NCI-H2171 (cell line): ENCODE measurements at regions not wholly inside any gene's neighbourhood (a gene's known extent, or its start where the extent isn't known, plus 50 kb on each side); places are given as distances from the start of the nearest gene placed in this dataset.

Experiments used
- DNase-seq: peaks from one replicate; lab custom pipeline; 2025; lab: John Stamatoyannopoulos, UW

GRCh38 chr3:31346542-31346979 is 186.2 kb upstream of the STT3B start:
- no peak for DNase-seq

GRCh38 chr3:31349001-31349748 is 183.6 kb upstream of the STT3B start:
- no peak for DNase-seq

GRCh38 chr3:31350307-31350706 is 182.4 kb upstream of the STT3B start:
- DNase-seq = no peak

- no peak for DNase-seq
Measured at GRCh38 chr3:31352331-31352730, 180.4 kb upstream of the STT3B start.

- DNase-seq = no peak
Measured at GRCh38 chr3:31353166-31353565, 179.6 kb upstream of the STT3B start.

- DNase-seq = no peak
Measured at GRCh38 chr3:31354373-31354772, 178.4 kb upstream of the STT3B start.

GRCh38 chr3:31355807-31356206 is 176.9 kb upstream of the STT3B start:
- no peak for DNase-seq

GRCh38 chr3:31356941-31357340 is 175.8 kb upstream of the STT3B start:
- no peak for DNase-seq

GRCh38 chr3:31357451-31357850 is 175.3 kb upstream of the STT3B start:
- no peak for DNase-seq

- no peak for DNase-seq
Measured at GRCh38 chr3:31358473-31359070, 174.2 kb upstream of the STT3B start.

- DNase-seq = no peak
Measured at GRCh38 chr3:31361371-31362273, 171.1 kb upstream of the STT3B start.

- DNase-seq = no peak
Measured at GRCh38 chr3:31364188-31364587, 168.5 kb upstream of the STT3B start.

GRCh38 chr3:31364711-31365110 is 168.0 kb upstream of the STT3B start:
- no peak for DNase-seq

- no peak for DNase-seq
Measured at GRCh38 chr3:31367518-31367917, 165.2 kb upstream of the STT3B start.

- no peak for DNase-seq
Measured at GRCh38 chr3:31369637-31370379, 162.9 kb upstream of the STT3B start.

- no peak for DNase-seq
Measured at GRCh38 chr3:31370380-31370666, 162.4 kb upstream of the STT3B start.

- no peak for DNase-seq
Measured at GRCh38 chr3:31370681-31371080, 162.0 kb upstream of the STT3B start.

GRCh38 chr3:31371484-31372177 is 161.1 kb upstream of the STT3B start:
- DNase-seq = no peak

GRCh38 chr3:31373681-31374080 is 159.0 kb upstream of the STT3B start:
- DNase-seq = no peak

GRCh38 chr3:31377045-31377642 is 155.6 kb upstream of the STT3B start:
- DNase-seq = no peak

GRCh38 chr3:31378231-31378630 is 154.5 kb upstream of the STT3B start:
- DNase-seq = no peak
